GM12875 (cell line): ENCODE measurements at regions not wholly inside any gene's neighbourhood (a gene's known extent, or its start where the extent isn't known, plus 50 kb on each side); places are given as distances from the start of the nearest gene placed in this dataset.

Experiments used
- H3K4me3 ChIP-seq: one replicate; pipeline ENCODE4 v1.5.1; 2011; ENCODE audit warnings: low read depth, low read length, control low read depth
- CTCF ChIP-seq: IDR thresholded peaks from 2 replicates; pipeline ENCODE4 v1.5.1; 2011; ENCODE audit warnings: low read depth, mild to moderate bottlenecking, control low read depth, inconsistent platforms, low read length, moderate library complexity, borderline replicate concordance; ENCODE audit not compliant: insufficient read depth

- TF ChIP-seq CTCF, result no peak
- H3K4me3 ChIP-seq, result no peak overlapping the region
Observed at GRCh38 chr12:78695749-78696148, 168.8 kb upstream of the SYT1 start.

GRCh38 chr12:78696267-78696666, 168.3 kb upstream of the SYT1 start:
- no peak overlapping the region for H3K4me3 ChIP-seq

GRCh38 chr12:78697817-78698415, 166.7 kb upstream of the SYT1 start:
- TF ChIP-seq CTCF, result no peak
- H3K4me3 ChIP-seq, result no peak overlapping the region

More at GRCh38 chr12:78696267-78696666, 168.3 kb upstream of the SYT1 start:
- TF ChIP-seq CTCF, result no peak

GRCh38 chr12:78698747-78699146, 165.8 kb upstream of the SYT1 start:
- TF ChIP-seq CTCF, result no peak
- H3K4me3 ChIP-seq, result no peak overlapping the region

- no peak for TF ChIP-seq CTCF
- H3K4me3 ChIP-seq, result no peak overlapping the region
Observed at GRCh38 chr12:78700565-78700964, 164.0 kb upstream of the SYT1 start.

- no peak for TF ChIP-seq CTCF
- H3K4me3 ChIP-seq, result no peak overlapping the region
Observed at GRCh38 chr12:78703820-78704525, 160.6 kb upstream of the SYT1 start.

GRCh38 chr12:78711954-78712353, 152.6 kb upstream of the SYT1 start:
- no peak for TF ChIP-seq CTCF
- H3K4me3 ChIP-seq, result no peak overlapping the region
